Sigmoid colon (tissue), 6 donors: ENCODE measurements at regions not wholly inside any gene's neighbourhood (a gene's known extent, or its start where the extent isn't known, plus 50 kb on each side); places are given as distances from the start of the nearest gene placed in this dataset.

Experiments
- DNase-seq: peaks from one replicate; pipeline ENCODE4 v3.0.0-alpha.2; 2019
- H3K27ac ChIP-seq, 4 donors: fragments of 200-600 bp; sonication (generic); one replicate each; pipeline ENCODE4 v1.5.1; 2016 to 2019; ENCODE audit warnings: mild to moderate bottlenecking in 1 of 4
- H3K27me3 ChIP-seq, 3 donors: fragments of 200-600 bp; sonication (generic); one replicate each; pipeline ENCODE4 v1.5.1; 2019; ENCODE audit warnings: mild to moderate bottlenecking in 1 of 3
- H3K36me3 ChIP-seq, 4 donors: fragments of 200-600 bp; sonication (generic); one replicate each; pipeline ENCODE4 v1.5.1; 2016 to 2019
- H3K4me1 ChIP-seq, 4 donors: fragments of 200-600 bp; sonication (generic); one replicate each; pipeline ENCODE4 v1.5.1; 2017 to 2019
- H3K4me3 ChIP-seq, 4 donors: fragments of 200-600 bp; sonication (generic); one replicate each; pipeline ENCODE4 v1.5.1; 2017 to 2019; ENCODE audit warnings: mild to moderate bottlenecking in 2 of 4, moderate library complexity in 1 of 4
- H3K9me3 ChIP-seq, 4 donors: fragments of 200-600 bp in 3 of 4; sonication (generic) in 3 of 4; one replicate each; pipeline versions ENCODE4 v1.5.1 to v1.6.1; 2013 to 2019
- EP300 ChIP-seq, 4 donors: sonication (generic); formaldehyde crosslinking; IDR thresholded peaks; one replicate each; pipeline ENCODE4 v1.6.1; 2017; ENCODE audit warnings: antibody characterized with exemption in 4 of 4
- POLR2A ChIP-seq, 2 donors: fragments of 450-650 bp; IDR thresholded peaks; one replicate each; pipeline ENCODE4 v1.6.1; 2016; ENCODE audit warnings: antibody characterized with exemption in 2 of 2, mild to moderate bottlenecking in 2 of 2, moderate library complexity in 2 of 2
- POLR2AphosphoS5 ChIP-seq, 4 donors: sonication (generic); formaldehyde crosslinking; IDR thresholded peaks; one replicate each; pipeline ENCODE4 v1.6.1; 2017; ENCODE audit warnings: antibody characterized with exemption in 4 of 4
- WGBS, 2 donors: extraction: QIAGEN DNeasy Blood & Tissue Kit; methylation state at CpG; one replicate each; pipeline ENCODE4 v1.1.7; 2013; 5-methylcytosine and 5-hydroxymethylcytosine counted together
- intact Hi-C: fragments of 100-400 bp; cut with DNase I; formaldehyde crosslinking; loops from one replicate; pipeline ENCODE4 v1.15.1; 2023
- TF ChIP-seq, protein P1 (sequence below), 4 experiments: fragments of 450-650 bp in 3 of 4; fragments of 200-600 bp in 1 of 4; IDR thresholded peaks; one replicate each; pipeline ENCODE4 v1.5.1; 2016 to 2019; ENCODE audit warnings: antibody characterized with exemption in 4 of 4, mild to moderate bottlenecking in 3 of 4, moderate library complexity in 2 of 4
- donor health status: healthy with polysubstance abuse.
- donor health status: healthy.

DNA sequence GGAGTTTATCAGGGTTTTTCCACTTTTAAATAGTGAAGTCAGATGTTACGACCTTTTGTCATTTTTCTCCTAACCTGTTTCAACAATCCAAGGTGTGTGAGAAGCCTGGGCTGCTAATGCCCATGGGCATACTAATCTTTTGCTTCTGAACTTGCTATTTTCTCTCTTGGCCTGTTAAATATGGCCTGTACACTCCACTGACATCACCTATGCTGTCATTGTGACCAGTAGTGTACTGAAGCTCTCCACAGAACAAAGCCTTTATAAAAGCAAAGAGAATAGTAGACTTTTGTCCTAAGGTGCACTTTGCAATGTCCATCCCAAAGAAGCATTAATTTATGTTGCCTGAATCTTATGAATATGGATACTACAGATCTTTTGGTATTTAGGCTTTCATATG is 1490.5 kb downstream of the STIM2 start:
- H3K27ac ChIP-seq = no peak overlapping the region
- H3K36me3 ChIP-seq = no peaks in the 10 kb centered on the region
- H3K4me3 ChIP-seq = no peak overlapping the region
- intact Hi-C loops = no loop called here
- peaks cover 0 to 6% (median 0%) of the 10 kb centered on the region in 4 donors for H3K4me1 ChIP-seq
- TF ChIP-seq, protein P1, sequence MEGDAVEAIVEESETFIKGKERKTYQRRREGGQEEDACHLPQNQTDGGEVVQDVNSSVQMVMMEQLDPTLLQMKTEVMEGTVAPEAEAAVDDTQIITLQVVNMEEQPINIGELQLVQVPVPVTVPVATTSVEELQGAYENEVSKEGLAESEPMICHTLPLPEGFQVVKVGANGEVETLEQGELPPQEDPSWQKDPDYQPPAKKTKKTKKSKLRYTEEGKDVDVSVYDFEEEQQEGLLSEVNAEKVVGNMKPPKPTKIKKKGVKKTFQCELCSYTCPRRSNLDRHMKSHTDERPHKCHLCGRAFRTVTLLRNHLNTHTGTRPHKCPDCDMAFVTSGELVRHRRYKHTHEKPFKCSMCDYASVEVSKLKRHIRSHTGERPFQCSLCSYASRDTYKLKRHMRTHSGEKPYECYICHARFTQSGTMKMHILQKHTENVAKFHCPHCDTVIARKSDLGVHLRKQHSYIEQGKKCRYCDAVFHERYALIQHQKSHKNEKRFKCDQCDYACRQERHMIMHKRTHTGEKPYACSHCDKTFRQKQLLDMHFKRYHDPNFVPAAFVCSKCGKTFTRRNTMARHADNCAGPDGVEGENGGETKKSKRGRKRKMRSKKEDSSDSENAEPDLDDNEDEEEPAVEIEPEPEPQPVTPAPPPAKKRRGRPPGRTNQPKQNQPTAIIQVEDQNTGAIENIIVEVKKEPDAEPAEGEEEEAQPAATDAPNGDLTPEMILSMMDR (IDR thresholded peaks at IDR 0.05) = no peak
- no peak for TF ChIP-seq EP300 (IDR thresholded peaks at IDR 0.05)
- no peaks in the 10 kb centered on the region for H3K9me3 ChIP-seq
- 0% methylated on average over 1 of the region's 1 CpG for WGBS, 2 donors
- no peaks in the 10 kb centered on the region for H3K27me3 ChIP-seq
- no peak for DNase-seq

DNA sequence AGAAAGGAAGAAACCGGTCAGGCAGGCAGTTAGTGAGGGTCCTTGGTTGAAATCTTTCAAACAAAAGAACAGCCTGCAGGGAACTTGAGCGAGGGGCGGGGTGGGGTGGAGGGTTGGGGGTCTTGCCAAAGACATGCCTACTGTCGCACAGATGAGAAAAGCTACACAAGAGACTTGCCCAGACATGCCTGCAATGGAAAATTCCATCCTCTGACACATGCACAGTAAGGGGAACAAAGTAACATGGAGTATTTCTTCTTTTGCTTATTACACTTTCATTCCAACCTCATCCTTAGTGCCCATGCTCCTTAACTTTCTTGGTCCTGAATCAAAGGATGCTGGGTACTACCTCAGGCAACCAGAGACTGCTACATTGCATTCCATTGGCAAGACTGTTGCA is 1491.2 kb downstream of the STIM2 start:
- Histone ChIP-seq H3K4me1 (peaks cover 0 to 6% (median 0%) of the 10 kb centered on the region in 4 donors), H3K4me3 (no peak overlapping the region), H3K27me3 (no peaks in the 10 kb centered on the region), H3K27ac (no peak overlapping the region), H3K9me3 (no peaks in the 10 kb centered on the region), H3K36me3 (no peaks in the 10 kb centered on the region)
- intact Hi-C loops = no loop called here
- WGBS, 2 donors = 88 to 91% methylated on average over 4 of the region's 4 CpGs
- no peak for DNase-seq
- TF ChIP-seq POLR2A (IDR thresholded peaks at IDR 0.05) (no peak), EP300 (IDR thresholded peaks at IDR 0.05) (no peak), POLR2AphosphoS5 (IDR thresholded peaks at IDR 0.05) (no peak)
- TF ChIP-seq, protein P1 (IDR thresholded peaks at IDR 0.05) = no peak

DNA sequence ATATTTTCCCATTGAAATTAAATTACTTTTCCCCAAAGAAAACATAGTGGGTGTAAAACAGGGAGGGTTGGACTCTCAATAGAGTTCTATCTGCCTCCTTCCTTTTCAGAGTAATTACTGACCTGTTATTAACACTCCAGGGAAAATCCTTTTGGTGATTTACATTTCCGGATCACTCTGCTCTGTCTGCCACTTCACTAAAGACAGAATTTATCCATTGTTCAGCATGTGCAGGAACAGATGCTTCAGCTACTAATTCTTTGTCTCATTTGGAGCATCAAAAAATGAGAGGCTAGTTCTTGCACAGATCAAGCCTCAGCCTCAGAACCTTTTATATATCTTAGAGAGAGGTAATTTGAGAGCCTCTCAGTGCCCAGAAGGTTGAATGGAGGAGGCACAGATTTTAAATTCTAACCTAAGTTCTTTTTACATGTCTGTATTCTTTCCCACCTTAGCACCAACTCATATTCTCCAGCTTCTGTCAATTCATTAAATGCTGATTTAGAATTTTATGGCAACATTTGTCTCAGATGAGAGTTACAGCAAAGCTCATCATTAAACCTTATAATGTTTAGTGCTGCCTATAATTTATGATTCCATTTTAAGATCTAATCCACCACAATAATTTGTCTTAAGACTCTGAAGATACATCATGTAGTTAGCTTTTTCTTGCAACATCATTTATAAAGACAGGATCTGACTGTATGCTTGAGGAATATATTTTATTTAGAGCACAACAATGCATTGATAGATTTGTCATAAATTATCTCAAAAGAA is 1494.4 kb downstream of the STIM2 start:
- peaks cover 0 to 6% (median 0%) of the 10 kb centered on the region in 4 donors for H3K4me1 ChIP-seq
- TF ChIP-seq, protein P1 (IDR thresholded peaks at IDR 0.05) = no peak
- TF ChIP-seq POLR2A (IDR thresholded peaks at IDR 0.05) = no peak
- no peak for TF ChIP-seq POLR2AphosphoS5 (IDR thresholded peaks at IDR 0.05)
- no peak for TF ChIP-seq EP300 (IDR thresholded peaks at IDR 0.05)
- DNase-seq = no peak
- no peak overlapping the region for H3K27ac ChIP-seq
- no peaks in the 10 kb centered on the region for H3K36me3 ChIP-seq
- intact Hi-C loops = no loop called here
- WGBS, 2 donors = 38 to 41% methylated on average over 1 of the region's 1 CpG
- no peak overlapping the region for H3K4me3 ChIP-seq
- H3K9me3 ChIP-seq = no peaks in the 10 kb centered on the region
- H3K27me3 ChIP-seq = no peaks in the 10 kb centered on the region

DNA sequence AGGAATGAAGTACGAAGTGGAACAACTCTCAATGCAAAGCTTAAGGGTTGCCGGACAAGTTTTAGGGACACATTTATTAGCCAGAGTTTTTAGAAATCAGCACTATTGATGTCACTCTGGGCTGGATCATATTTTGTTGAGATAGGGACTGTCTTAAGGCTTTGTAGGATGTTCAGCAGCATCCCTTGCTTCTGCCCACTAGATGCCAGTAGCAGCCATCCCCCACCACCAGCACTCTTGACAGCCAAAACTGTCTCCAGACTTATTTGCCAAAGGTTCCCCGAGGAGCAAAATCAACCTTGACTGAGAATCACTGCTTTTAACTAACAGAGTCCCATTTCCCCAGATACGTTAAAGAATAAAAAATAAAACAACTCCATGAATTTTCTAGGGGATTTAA is 1497.3 kb downstream of the STIM2 start:
- Histone ChIP-seq H3K27ac (no peak overlapping the region), H3K36me3 (no peaks in the 10 kb centered on the region), H3K4me3 (no peak overlapping the region), H3K27me3 (no peaks in the 10 kb centered on the region), H3K4me1 (no peaks in the 10 kb centered on the region), H3K9me3 (no peaks in the 10 kb centered on the region)
- 60 to 68% methylated on average over 4 of the region's 4 CpGs for WGBS, 2 donors
- no peak for DNase-seq
- intact Hi-C loops = no loop called here
- TF ChIP-seq POLR2AphosphoS5 (IDR thresholded peaks at IDR 0.05) = no peak

DNA sequence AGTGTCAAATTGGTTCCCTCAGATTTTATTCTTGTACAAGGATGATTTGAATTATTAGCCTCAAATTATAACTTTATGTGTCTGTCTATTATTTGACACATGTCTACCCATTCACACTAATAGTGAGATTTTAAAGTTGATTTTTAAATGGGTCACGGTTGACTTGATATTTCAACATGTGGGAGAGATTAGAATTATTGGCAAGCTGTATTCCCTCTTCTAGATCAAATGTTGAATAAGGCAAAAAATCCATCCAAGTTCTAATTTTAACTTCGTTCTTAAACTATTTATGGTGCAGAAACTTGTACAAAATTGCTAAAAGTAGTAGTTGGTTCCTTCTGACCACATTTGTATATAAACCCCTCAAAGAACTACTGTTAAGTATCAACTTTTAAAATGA is 1498.0 kb downstream of the STIM2 start:
- no peak for DNase-seq
- H3K27me3 ChIP-seq = no peaks in the 10 kb centered on the region
- 64 to 68% methylated on average over 2 of the region's 2 CpGs for WGBS, 2 donors
- intact Hi-C loops = no loop called here
- no peaks in the 10 kb centered on the region for H3K9me3 ChIP-seq
- H3K36me3 ChIP-seq = no peaks in the 10 kb centered on the region
- no peak overlapping the region for H3K4me3 ChIP-seq
- H3K4me1 ChIP-seq = no peaks in the 10 kb centered on the region
- H3K27ac ChIP-seq = no peak overlapping the region
- TF ChIP-seq POLR2AphosphoS5 (IDR thresholded peaks at IDR 0.05) (no peak), POLR2A (IDR thresholded peaks at IDR 0.05) (no peak), EP300 (IDR thresholded peaks at IDR 0.05) (no peak)
- TF ChIP-seq, protein P1 (IDR thresholded peaks at IDR 0.05) = no peak
